ENCODE measurements at regions not wholly inside any gene's neighbourhood (a gene's known extent, or its start where the extent isn't known, plus 50 kb on each side); places are given as distances from the start of the nearest gene placed in this dataset.

DNA sequence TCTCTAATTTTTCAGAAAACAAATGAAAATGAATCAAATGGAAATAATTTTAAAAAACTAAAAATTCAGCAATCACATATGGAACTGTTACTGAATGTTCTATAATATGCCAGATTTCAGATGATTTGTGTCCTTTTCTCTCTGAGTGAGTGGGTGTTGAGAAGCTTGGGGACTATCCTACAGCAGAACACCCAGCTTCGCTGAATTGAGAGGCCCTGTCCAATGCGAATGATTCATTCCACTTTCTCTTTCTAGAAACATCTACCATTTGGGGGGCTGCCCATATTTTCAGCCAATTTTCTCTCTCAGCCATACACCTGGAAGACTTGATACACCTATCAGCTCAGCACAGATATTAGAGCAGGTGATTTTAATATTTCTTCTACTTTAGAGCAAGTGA is 1666.7 kb downstream of the EFNB2 start:
- CTCF ChIA-PET (ENCODE audit: partially characterized antibody): interaction anchor here (1.0 kb wide), 1 partner anchor 95 kb away, joined by 3 read pairs; no protein-coding TSS in a partner anchor
- no peaks in the 10 kb centered on the region for H3K36me3 ChIP-seq (ENCODE audit: control insufficient read depth in 2 of 4, insufficient read depth in 4 of 4, low read length in 3 of 4)
- no peaks in the 10 kb centered on the region for H4K20me1 ChIP-seq (replicated peaks in 1 of 2; ENCODE audit: control insufficient read depth in 1 of 2, insufficient read depth in 2 of 2, low read length in 2 of 2)
- no peak overlapping the region for H3K4me2 ChIP-seq (ENCODE audit: insufficient read depth in 1 of 2, low read depth in 2 of 2, low read length in 2 of 2)
- no peaks in the 10 kb centered on the region for H3K9me3 ChIP-seq (ENCODE audit: insufficient read depth in 2 of 2, low read depth in 1 of 2, low read length in 1 of 2)
- no peak overlapping the region for H3K23ac ChIP-seq (ENCODE audit: insufficient read length)
- H2AK5ac ChIP-seq (ENCODE audit: low read depth, low read length): no peak overlapping the region
- FAIRE-seq (no peak), DNase-seq (ENCODE audit: low read depth in 1 of 2, low spot score in 2 of 2) (no peak)
- no peak overlapping the region for H4K8ac ChIP-seq (ENCODE audit: extremely low read depth, insufficient read depth, low read length)
- H3K23me2 ChIP-seq (ENCODE audit: low read depth, low read length): no peaks in the 10 kb centered on the region
- H3K27ac ChIP-seq (ENCODE audit: low read depth, low read length): no peak overlapping the region
- peaks cover 0 to 1% (median 0%) of the 10 kb centered on the region in 4 experiments; a peak in 1 of 7 replicates for H3K27me3 ChIP-seq (replicated peaks in 1 of 4; ENCODE audit: control insufficient read depth in 3 of 4, extremely low read depth in 1 of 4, insufficient read depth in 3 of 4, low read length in 3 of 4)
- H2BK15ac ChIP-seq (ENCODE audit: low read length): no peak overlapping the region
- H3K79me1 ChIP-seq (ENCODE audit: low read depth, low read length): no peaks in the 10 kb centered on the region
- no peak overlapping the region for H3K56ac ChIP-seq (replicated peaks; ENCODE audit: insufficient read length, low read depth, low read length)
- no peak overlapping the region for H2BK120ac ChIP-seq (replicated peaks; ENCODE audit: low read depth, low read length)
- H3K4me3 ChIP-seq (ENCODE audit: extremely low read depth in 1 of 4, insufficient read depth in 2 of 4, low read depth in 3 of 4, low read length in 4 of 4): no peak overlapping the region
- H4K91ac ChIP-seq (replicated peaks; ENCODE audit: insufficient read length, low read length): no peak overlapping the region
- H2BK20ac ChIP-seq (ENCODE audit: low read length): no peak overlapping the region
- no peak overlapping the region for H2BK5ac ChIP-seq (ENCODE audit: low read depth, low read length)
- H3K14ac ChIP-seq (ENCODE audit: insufficient read length): no peak overlapping the region
- POLR2A ChIA-PET (ENCODE audit: partially characterized antibody): no interaction called here
- no peak overlapping the region for H2BK12ac ChIP-seq (ENCODE audit: low read depth, low read length)
- H3K18ac ChIP-seq (ENCODE audit: extremely low read depth, low read length): no peak overlapping the region
- H3K9ac ChIP-seq (replicated peaks in 1 of 4; ENCODE audit: extremely low read depth in 1 of 4, low read depth in 3 of 4, low read length in 3 of 4): no peak overlapping the region
- WGBS, 2 experiments (ENCODE audit: extremely low coverage in 1 of 2, insufficient coverage in 1 of 2, insufficient read length in 1 of 2, insufficient replicate concordance in 2 of 2, low coverage in 1 of 2, low lambda C conversion rate in 2 of 2, missing lambda C conversion rate in 1 of 2): 72% methylated on average over 2 of the region's 2 CpGs; no CpG with 5 or more reads in 1 of the 2 experiments
- no peak overlapping the region for H3K4ac ChIP-seq (replicated peaks; ENCODE audit: insufficient read length, low read depth, low read length)
- no peak overlapping the region for H4K5ac ChIP-seq (ENCODE audit: insufficient read length, low read depth, low read length)
- H2AFZ ChIP-seq (ENCODE audit: low read length): no peak overlapping the region
- 0 out of 7 replicates have a peak, but pooled peaks cover 0 to 2% (median 0%) of the 10 kb centered on the region in 4 experiments for H3K4me1 ChIP-seq (replicated peaks in 1 of 4; ENCODE audit: control insufficient read depth in 3 of 4, insufficient read depth in 4 of 4, low read length in 3 of 4)
- H3K79me2 ChIP-seq (ENCODE audit: control insufficient read depth in 1 of 2, insufficient read depth in 2 of 2, low read length in 2 of 2): no peaks in the 10 kb centered on the region
- TF ChIP-seq RAD21 (IDR thresholded peaks at IDR 0.05 in 1 of 2, conservative IDR thresholded peaks at IDR 0.05 in 1 of 2; ENCODE audit: low read depth in 2 of 2, low read length in 2 of 2): no peak
- no peak for TF ChIP-seq TCF12 (IDR thresholded peaks at IDR 0.05; ENCODE audit: low read depth, low read length)
- no peak for TF ChIP-seq BCL11A (IDR thresholded peaks at IDR 0.05; ENCODE audit: low read depth in 2 of 2, low read length in 2 of 2)
- no peak for TF ChIP-seq CEBPB (IDR thresholded peaks at IDR 0.05; ENCODE audit: low read depth, low read length)
- TF ChIP-seq EGR1 (IDR thresholded peaks at IDR 0.05; ENCODE audit: borderline replicate concordance, low read depth, low read length): no peak
- no peak for TF ChIP-seq TAF1 (IDR thresholded peaks at IDR 0.05; ENCODE audit: low read depth, low read length)
- no peak for TF ChIP-seq SIN3A (conservative IDR thresholded peaks at IDR 0.05 in 1 of 2, IDR thresholded peaks at IDR 0.05 in 1 of 2; ENCODE audit: low read depth in 1 of 2, low read length in 2 of 2)
- no peak for TF ChIP-seq CBX8 (IDR thresholded peaks at IDR 0.05; ENCODE audit: borderline replicate concordance, low read depth, low read length)
- TF ChIP-seq GTF2F1 (IDR thresholded peaks at IDR 0.05; ENCODE audit: borderline replicate concordance, low read depth, low read length): no peak
- no peak for TF ChIP-seq ASH2L (IDR thresholded peaks at IDR 0.05; ENCODE audit: low read length)
- TF ChIP-seq TAF7 (optimal IDR thresholded peaks at IDR 0.05; ENCODE audit: borderline replicate concordance, low read depth, low read length): no peak
- TF ChIP-seq, protein P1, sequence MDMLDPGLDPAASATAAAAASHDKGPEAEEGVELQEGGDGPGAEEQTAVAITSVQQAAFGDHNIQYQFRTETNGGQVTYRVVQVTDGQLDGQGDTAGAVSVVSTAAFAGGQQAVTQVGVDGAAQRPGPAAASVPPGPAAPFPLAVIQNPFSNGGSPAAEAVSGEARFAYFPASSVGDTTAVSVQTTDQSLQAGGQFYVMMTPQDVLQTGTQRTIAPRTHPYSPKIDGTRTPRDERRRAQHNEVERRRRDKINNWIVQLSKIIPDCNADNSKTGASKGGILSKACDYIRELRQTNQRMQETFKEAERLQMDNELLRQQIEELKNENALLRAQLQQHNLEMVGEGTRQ (IDR thresholded peaks at IDR 0.05; ENCODE audit: low read length): no peak
- TF ChIP-seq KDM5A (IDR thresholded peaks at IDR 0.05; ENCODE audit: low read length): no peak
- TF ChIP-seq SIRT6 (IDR thresholded peaks at IDR 0.05; ENCODE audit: low read length): no peak
